HuH-7.5 (cell line): ENCODE measurements at regions not wholly inside any gene's neighbourhood (a gene's known extent, or its start where the extent isn't known, plus 50 kb on each side); places are given as distances from the start of the nearest gene placed in this dataset.
A peak's percentile ranks its signal among the peaks of the same experiment; 100 is the strongest.

Source experiments
- DNase-seq: peaks from one replicate; pipeline ENCODE4 v3.0.0; 2011; ENCODE audit warnings: low spot score

GRCh38 chr6:95501032-95501904 lies 76.1 kb upstream of the MANEA start:
- DNase-seq, result no peak

- DNase-seq, result no peak
Measured at GRCh38 chr6:95503568-95503967, 73.8 kb upstream of the MANEA start.

- no peak for DNase-seq
Measured at GRCh38 chr6:95511404-95511803, 65.9 kb upstream of the MANEA start.

- DNase-seq, result no peak
Measured at GRCh38 chr6:95515975-95516374, 61.4 kb upstream of the MANEA start.

GRCh38 chr6:95517004-95517403 lies 60.3 kb upstream of the MANEA start:
- no peak for DNase-seq

GRCh38 chr6:95517568-95517967 lies 59.8 kb upstream of the MANEA start:
- no peak for DNase-seq

GRCh38 chr6:95518630-95519227 lies 58.6 kb upstream of the MANEA start:
- DNase-seq, result peak; percentile 2

- DNase-seq, result peak; percentile 16
Measured at GRCh38 chr6:95519228-95520037, 57.9 kb upstream of the MANEA start.

GRCh38 chr6:95521181-95521580 lies 56.2 kb upstream of the MANEA start:
- DNase-seq, result no peak
